HL-60 (cell line): ENCODE measurements at regions not wholly inside any gene's neighbourhood (a gene's known extent, or its start where the extent isn't known, plus 50 kb on each side); places are given as distances from the start of the nearest gene placed in this dataset.

ENCODE experiments used
- DNase-seq, 2 experiments: peaks; one replicate each; pipeline ENCODE4 v3.0.0-alpha.2; 2010 to 2020; ENCODE audit warnings: low read depth in 1 of 2, low spot score in 1 of 2
- H3K27ac ChIP-seq: fragments of 250-450 bp; sonication (Bioruptor Pico); replicated peaks from 2 replicates; pipeline ENCODE4 v1.5.1; 2020; ENCODE audit warnings: mild to moderate bottlenecking, moderate library complexity
- H3K27me3 ChIP-seq: fragments of 250-450 bp; sonication (Bioruptor Pico); 2 replicates; pipeline ENCODE4 v1.5.1; 2021; ENCODE audit warnings: mild to moderate bottlenecking, moderate library complexity; ENCODE audit not compliant: insufficient read depth, poor library complexity, severe bottlenecking
- H3K4me3 ChIP-seq: replicated peaks from 2 replicates; pipeline ENCODE4 v1.5.1; 2011; ENCODE audit warnings: mild to moderate bottlenecking, control low read depth, low read length; ENCODE audit not compliant: insufficient read depth
- GABPA ChIP-seq: IDR thresholded peaks from 2 replicates; pipeline ENCODE4 v1.6.1; 2012; ENCODE audit warnings: low read depth
- POLR2AphosphoS5 ChIP-seq: IDR thresholded peaks from 2 replicates; pipeline ENCODE4 v1.6.1; 2012; ENCODE audit warnings: low read depth
- SPI1 ChIP-seq: IDR thresholded peaks from 2 replicates; pipeline ENCODE4 v1.6.1; 2012; ENCODE audit warnings: low read depth, mild to moderate bottlenecking, borderline replicate concordance
- TF ChIP-seq, protein P1 (sequence below): IDR thresholded peaks from one replicate; pipeline ENCODE4 v1.5.1; 2011; ENCODE audit warnings: low read length, control low read depth, inconsistent platforms; ENCODE audit not compliant: insufficient read depth
- TF ChIP-seq, protein P2 (sequence below): IDR thresholded peaks from 2 replicates; pipeline ENCODE4 v1.6.1; 2012; ENCODE audit warnings: low read depth; ENCODE audit not compliant: insufficient replicate concordance

GRCh38 chr20:55555075-55555650 is 450.2 kb downstream of the CBLN4 start:
- DNase-seq = no peak
- Histone ChIP-seq H3K27me3 (no peaks in the 10 kb centered on the region), H3K27ac (no peak overlapping the region), H3K4me3 (no peak overlapping the region)
- TF ChIP-seq SPI1 = no peak
- TF ChIP-seq, protein P1, sequence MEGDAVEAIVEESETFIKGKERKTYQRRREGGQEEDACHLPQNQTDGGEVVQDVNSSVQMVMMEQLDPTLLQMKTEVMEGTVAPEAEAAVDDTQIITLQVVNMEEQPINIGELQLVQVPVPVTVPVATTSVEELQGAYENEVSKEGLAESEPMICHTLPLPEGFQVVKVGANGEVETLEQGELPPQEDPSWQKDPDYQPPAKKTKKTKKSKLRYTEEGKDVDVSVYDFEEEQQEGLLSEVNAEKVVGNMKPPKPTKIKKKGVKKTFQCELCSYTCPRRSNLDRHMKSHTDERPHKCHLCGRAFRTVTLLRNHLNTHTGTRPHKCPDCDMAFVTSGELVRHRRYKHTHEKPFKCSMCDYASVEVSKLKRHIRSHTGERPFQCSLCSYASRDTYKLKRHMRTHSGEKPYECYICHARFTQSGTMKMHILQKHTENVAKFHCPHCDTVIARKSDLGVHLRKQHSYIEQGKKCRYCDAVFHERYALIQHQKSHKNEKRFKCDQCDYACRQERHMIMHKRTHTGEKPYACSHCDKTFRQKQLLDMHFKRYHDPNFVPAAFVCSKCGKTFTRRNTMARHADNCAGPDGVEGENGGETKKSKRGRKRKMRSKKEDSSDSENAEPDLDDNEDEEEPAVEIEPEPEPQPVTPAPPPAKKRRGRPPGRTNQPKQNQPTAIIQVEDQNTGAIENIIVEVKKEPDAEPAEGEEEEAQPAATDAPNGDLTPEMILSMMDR = no peak
- no peak for TF ChIP-seq GABPA
- TF ChIP-seq, protein P2, sequence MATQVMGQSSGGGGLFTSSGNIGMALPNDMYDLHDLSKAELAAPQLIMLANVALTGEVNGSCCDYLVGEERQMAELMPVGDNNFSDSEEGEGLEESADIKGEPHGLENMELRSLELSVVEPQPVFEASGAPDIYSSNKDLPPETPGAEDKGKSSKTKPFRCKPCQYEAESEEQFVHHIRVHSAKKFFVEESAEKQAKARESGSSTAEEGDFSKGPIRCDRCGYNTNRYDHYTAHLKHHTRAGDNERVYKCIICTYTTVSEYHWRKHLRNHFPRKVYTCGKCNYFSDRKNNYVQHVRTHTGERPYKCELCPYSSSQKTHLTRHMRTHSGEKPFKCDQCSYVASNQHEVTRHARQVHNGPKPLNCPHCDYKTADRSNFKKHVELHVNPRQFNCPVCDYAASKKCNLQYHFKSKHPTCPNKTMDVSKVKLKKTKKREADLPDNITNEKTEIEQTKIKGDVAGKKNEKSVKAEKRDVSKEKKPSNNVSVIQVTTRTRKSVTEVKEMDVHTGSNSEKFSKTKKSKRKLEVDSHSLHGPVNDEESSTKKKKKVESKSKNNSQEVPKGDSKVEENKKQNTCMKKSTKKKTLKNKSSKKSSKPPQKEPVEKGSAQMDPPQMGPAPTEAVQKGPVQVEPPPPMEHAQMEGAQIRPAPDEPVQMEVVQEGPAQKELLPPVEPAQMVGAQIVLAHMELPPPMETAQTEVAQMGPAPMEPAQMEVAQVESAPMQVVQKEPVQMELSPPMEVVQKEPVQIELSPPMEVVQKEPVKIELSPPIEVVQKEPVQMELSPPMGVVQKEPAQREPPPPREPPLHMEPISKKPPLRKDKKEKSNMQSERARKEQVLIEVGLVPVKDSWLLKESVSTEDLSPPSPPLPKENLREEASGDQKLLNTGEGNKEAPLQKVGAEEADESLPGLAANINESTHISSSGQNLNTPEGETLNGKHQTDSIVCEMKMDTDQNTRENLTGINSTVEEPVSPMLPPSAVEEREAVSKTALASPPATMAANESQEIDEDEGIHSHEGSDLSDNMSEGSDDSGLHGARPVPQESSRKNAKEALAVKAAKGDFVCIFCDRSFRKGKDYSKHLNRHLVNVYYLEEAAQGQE = no peak
- no peak for TF ChIP-seq POLR2AphosphoS5

- Histone ChIP-seq H3K27ac (no peak overlapping the region), H3K4me3 (no peak overlapping the region), H3K27me3 (no peaks in the 10 kb centered on the region)
- TF ChIP-seq POLR2AphosphoS5 (no peak), SPI1 (no peak), GABPA (no peak)
- TF ChIP-seq, protein P1 = no peak
- TF ChIP-seq, protein P2 = no peak
- DNase-seq = no peak
These were observed 460.7 kb downstream of the CBLN4 start for GRCh38 chr20:55544638-55545037.

- no peaks in the 10 kb centered on the region for H3K27me3 ChIP-seq
- no peak for DNase-seq
- TF ChIP-seq GABPA (no peak), POLR2AphosphoS5 (no peak), SPI1 (no peak)
- TF ChIP-seq, protein P2 = no peak
- TF ChIP-seq, protein P1 = no peak
- no peak overlapping the region for H3K4me3 ChIP-seq
- H3K27ac ChIP-seq = no peak overlapping the region
These were observed 464.8 kb downstream of the CBLN4 start for GRCh38 chr20:55540486-55540885.
